SU-DHL-6 (cell line): ENCODE measurements at regions not wholly inside any gene's neighbourhood (a gene's known extent, or its start where the extent isn't known, plus 50 kb on each side); places are given as distances from the start of the nearest gene placed in this dataset.

Experiments used
- H2AFZ ChIP-seq: fragments of 200-600 bp; sonication (generic); 2 replicates; pipeline ENCODE4 v1.6.1; 2014; ENCODE audit warnings: low read depth, mild to moderate bottlenecking, moderate library complexity, mixed read lengths, antibody characterized with exemption, low read length; ENCODE audit not compliant: severe bottlenecking
- H3F3A ChIP-seq: fragments of 200-600 bp; shearing (Covaris generic); 2 replicates; pipeline ENCODE4 v1.6.0; 2016; ENCODE audit warnings: antibody characterized with exemption, mild to moderate bottlenecking; ENCODE audit not compliant: insufficient read depth
- H3K27ac ChIP-seq: fragments of 200-600 bp; sonication (generic); 2 replicates; pipeline ENCODE4 v1.5.1; 2016; ENCODE audit warnings: low read depth, mild to moderate bottlenecking, low read length, moderate library complexity, mixed read lengths
- H3K27me3 ChIP-seq: fragments of 200-600 bp; sonication (generic), shearing (Covaris generic); 2 replicates; pipeline ENCODE4 v1.6.0; 2014; ENCODE audit warnings: mild to moderate bottlenecking, low read length
- H3K36me3 ChIP-seq: fragments of 200-600 bp; sonication (generic); 2 replicates; pipeline ENCODE4 v1.6.1; 2014; ENCODE audit warnings: mild to moderate bottlenecking, low read length, mixed read lengths
- H3K4me2 ChIP-seq: fragments of 300-600, 200-600 bp; shearing (Covaris generic), sonication (generic); 2 replicates; pipeline ENCODE4 v1.6.0; 2014; ENCODE audit warnings: low read length, low read depth, mild to moderate bottlenecking; ENCODE audit not compliant: poor library complexity, severe bottlenecking
- H3K4me3 ChIP-seq: fragments of 200-600 bp; sonication (generic); 2 replicates; pipeline ENCODE4 v1.5.1; 2014; ENCODE audit warnings: antibody characterized with exemption, low read length, mild to moderate bottlenecking, mixed read lengths; ENCODE audit not compliant: insufficient read depth, poor library complexity, severe bottlenecking
- H3K79me2 ChIP-seq: fragments of 200-600 bp; sonication (generic); 2 replicates; pipeline ENCODE4 v1.6.1; 2014; ENCODE audit warnings: mild to moderate bottlenecking, low read length, moderate library complexity; ENCODE audit not compliant: insufficient read depth
- H3K9ac ChIP-seq: fragments of 200-600 bp; sonication (generic); 2 replicates; pipeline ENCODE4 v1.7.0; 2014; ENCODE audit warnings: mild to moderate bottlenecking, low read length
- H3K9me2 ChIP-seq: fragments of 200-600 bp; sonication (generic); replicated peaks from 2 replicates; pipeline ENCODE4 v1.6.1; 2014; ENCODE audit warnings: low read length; ENCODE audit not compliant: insufficient read depth
- H3K9me3 ChIP-seq: fragments of 200-600 bp; sonication (generic); 2 replicates; pipeline ENCODE4 v1.6.1; 2014; ENCODE audit warnings: low read length, mixed read lengths; ENCODE audit not compliant: insufficient read depth
- H4K20me1 ChIP-seq: fragments of 200-600 bp; sonication (generic); 2 replicates; pipeline ENCODE4 v1.6.1; 2014; ENCODE audit warnings: low read depth, mild to moderate bottlenecking, antibody characterized with exemption, low read length, moderate library complexity, mixed read lengths
- EZH2phosphoT487 ChIP-seq: fragments of 200-600 bp; sonication (generic), shearing (Covaris generic); conservative IDR thresholded peaks from 2 replicates; pipeline ENCODE4 v1.6.1; 2018; ENCODE audit warnings: mild to moderate bottlenecking, antibody characterized with exemption, low read length, moderate library complexity, mixed read lengths
- TF ChIP-seq, protein P1 (sequence below): fragments of 200-600 bp; sonication (generic); IDR thresholded peaks from one replicate; pipeline ENCODE4 v1.5.1; 2017; ENCODE audit warnings: antibody characterized with exemption, mild to moderate bottlenecking, low read length, moderate library complexity; ENCODE audit not compliant: insufficient read depth, poor library complexity, severe bottlenecking

DNA sequence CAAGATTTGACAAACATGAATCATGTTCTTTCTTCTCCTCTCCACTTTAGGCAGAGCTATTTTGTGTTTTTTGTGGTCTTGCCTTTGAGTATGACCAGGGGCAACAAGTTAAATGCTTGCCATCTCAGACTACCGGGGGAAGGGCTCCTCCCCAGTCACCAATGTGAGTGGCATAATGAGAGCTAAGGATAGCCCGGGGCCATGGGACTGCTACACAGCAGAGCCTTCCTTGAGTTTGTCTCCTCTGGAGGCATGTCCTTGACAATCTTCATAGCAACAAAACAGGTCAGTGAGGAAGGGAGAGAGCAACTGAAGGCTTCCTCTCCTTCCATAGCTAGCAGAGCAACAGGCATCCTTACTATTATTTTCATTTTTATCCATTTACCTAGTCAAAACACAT, 299.3 kb downstream of the ENC1 start:
- no peak overlapping the region for H3K4me2 ChIP-seq
- no peaks in the 10 kb centered on the region for H3K79me2 ChIP-seq
- H2AFZ ChIP-seq, result no peak overlapping the region
- H3K4me3 ChIP-seq, result no peak overlapping the region
- no peak overlapping the region for H3K9ac ChIP-seq
- H4K20me1 ChIP-seq, result no peaks in the 10 kb centered on the region
- H3F3A ChIP-seq, result no peaks in the 10 kb centered on the region
- TF ChIP-seq, protein P1, sequence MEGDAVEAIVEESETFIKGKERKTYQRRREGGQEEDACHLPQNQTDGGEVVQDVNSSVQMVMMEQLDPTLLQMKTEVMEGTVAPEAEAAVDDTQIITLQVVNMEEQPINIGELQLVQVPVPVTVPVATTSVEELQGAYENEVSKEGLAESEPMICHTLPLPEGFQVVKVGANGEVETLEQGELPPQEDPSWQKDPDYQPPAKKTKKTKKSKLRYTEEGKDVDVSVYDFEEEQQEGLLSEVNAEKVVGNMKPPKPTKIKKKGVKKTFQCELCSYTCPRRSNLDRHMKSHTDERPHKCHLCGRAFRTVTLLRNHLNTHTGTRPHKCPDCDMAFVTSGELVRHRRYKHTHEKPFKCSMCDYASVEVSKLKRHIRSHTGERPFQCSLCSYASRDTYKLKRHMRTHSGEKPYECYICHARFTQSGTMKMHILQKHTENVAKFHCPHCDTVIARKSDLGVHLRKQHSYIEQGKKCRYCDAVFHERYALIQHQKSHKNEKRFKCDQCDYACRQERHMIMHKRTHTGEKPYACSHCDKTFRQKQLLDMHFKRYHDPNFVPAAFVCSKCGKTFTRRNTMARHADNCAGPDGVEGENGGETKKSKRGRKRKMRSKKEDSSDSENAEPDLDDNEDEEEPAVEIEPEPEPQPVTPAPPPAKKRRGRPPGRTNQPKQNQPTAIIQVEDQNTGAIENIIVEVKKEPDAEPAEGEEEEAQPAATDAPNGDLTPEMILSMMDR, result no peak
- no peak for TF ChIP-seq EZH2phosphoT487
- H3K36me3 ChIP-seq, result no peaks in the 10 kb centered on the region
- no peaks in the 10 kb centered on the region for H3K9me3 ChIP-seq
- no peaks in the 10 kb centered on the region for H3K9me2 ChIP-seq
- no peak overlapping the region for H3K27ac ChIP-seq
- no peaks in the 10 kb centered on the region for H3K27me3 ChIP-seq

- Histone ChIP-seq H3K27me3 (no peaks in the 10 kb centered on the region), H3K4me3 (no peak overlapping the region), H3K9me3 (no peaks in the 10 kb centered on the region), H3K4me2 (no peak overlapping the region), H3K36me3 (no peaks in the 10 kb centered on the region), H3K9me2 (no peaks in the 10 kb centered on the region), H4K20me1 (no peaks in the 10 kb centered on the region), H2AFZ (no peak overlapping the region), H3K9ac (no peak overlapping the region), H3K79me2 (no peaks in the 10 kb centered on the region), H3K27ac (no peak overlapping the region), H3F3A (no peaks in the 10 kb centered on the region)
- TF ChIP-seq, protein P1, result no peak
- TF ChIP-seq EZH2phosphoT487, result no peak
These were observed 300.1 kb downstream of the ENC1 start for GRCh38 chr5:74340476-74340875.

- TF ChIP-seq, protein P1, result no peak
- TF ChIP-seq EZH2phosphoT487, result no peak
- Histone ChIP-seq H3K9me3 (no peaks in the 10 kb centered on the region), H4K20me1 (no peaks in the 10 kb centered on the region), H3K27me3 (no peaks in the 10 kb centered on the region), H3K36me3 (no peaks in the 10 kb centered on the region), H3F3A (no peaks in the 10 kb centered on the region), H3K9ac (no peak overlapping the region), H3K27ac (no peak overlapping the region), H3K4me2 (no peak overlapping the region), H3K9me2 (no peaks in the 10 kb centered on the region), H3K79me2 (no peaks in the 10 kb centered on the region), H3K4me3 (no peak overlapping the region), H2AFZ (no peak overlapping the region)
These were observed 302.6 kb downstream of the ENC1 start for GRCh38 chr5:74337984-74338310.
